Calu3 (cell line): ENCODE measurements at regions not wholly inside any gene's neighbourhood (a gene's known extent, or its start where the extent isn't known, plus 50 kb on each side); places are given as distances from the start of the nearest gene placed in this dataset.

Experiments used
- BruUV-seq: library from RNA; stranded (reverse); fragments of 400-500 nt; replicated peaks from 2 replicates; lab custom pipeline; 2021; lab: Mats Ljungman, UMichigan
- CTCF ChIA-PET: fragments of 300-600 bp; sonication (Branson Sonifier 250); formaldehyde crosslinking; loops from one replicate; lab custom pipeline; 2022; ENCODE audit warnings: antibody characterized with exemption; lab: Charles Lee
- DNase-seq: peaks from one replicate; pipeline ENCODE4 v3.0.0; 2022
- H3K27ac Mint-ChIP-seq: one replicate; pipeline ENCODE4 v1.8.0; 2022; ENCODE audit warnings: mixed read lengths; ENCODE audit not compliant: unreplicated experiment
- H3K27me3 Mint-ChIP-seq: one replicate; pipeline ENCODE4 v1.8.0; 2022; ENCODE audit warnings: mixed read lengths; ENCODE audit not compliant: unreplicated experiment
- H3K36me3 Mint-ChIP-seq: one replicate; pipeline ENCODE4 v1.8.0; 2022; ENCODE audit warnings: mild to moderate bottlenecking, moderate library complexity, mixed read lengths; ENCODE audit not compliant: insufficient read depth, unreplicated experiment
- H3K4me1 Mint-ChIP-seq: one replicate; pipeline ENCODE4 v1.8.0; 2022; ENCODE audit warnings: mild to moderate bottlenecking, low read depth, mixed read lengths; ENCODE audit not compliant: unreplicated experiment
- H3K4me3 Mint-ChIP-seq: one replicate; pipeline ENCODE4 v1.8.0; 2022; ENCODE audit warnings: mild to moderate bottlenecking, low read depth, moderate library complexity, mixed read lengths; ENCODE audit not compliant: unreplicated experiment
- H3K9me3 Mint-ChIP-seq: one replicate; pipeline ENCODE4 v1.8.0; 2022; ENCODE audit warnings: low read depth, mixed read lengths; ENCODE audit not compliant: unreplicated experiment
- intact Hi-C: fragments of 100-400 bp; cut with micrococcal nuclease; formaldehyde crosslinking; loops from one replicate; pipeline ENCODE4 v1.10.0; 2022; ENCODE audit not compliant: unreplicated experiment
- TF ChIP-seq, protein P1 (sequence below): fragments of 200-600 bp; IDR thresholded peaks from one replicate; pipeline ENCODE4 v1.8.0; 2022; ENCODE audit warnings: antibody characterized with exemption; ENCODE audit not compliant: unreplicated experiment

DNA sequence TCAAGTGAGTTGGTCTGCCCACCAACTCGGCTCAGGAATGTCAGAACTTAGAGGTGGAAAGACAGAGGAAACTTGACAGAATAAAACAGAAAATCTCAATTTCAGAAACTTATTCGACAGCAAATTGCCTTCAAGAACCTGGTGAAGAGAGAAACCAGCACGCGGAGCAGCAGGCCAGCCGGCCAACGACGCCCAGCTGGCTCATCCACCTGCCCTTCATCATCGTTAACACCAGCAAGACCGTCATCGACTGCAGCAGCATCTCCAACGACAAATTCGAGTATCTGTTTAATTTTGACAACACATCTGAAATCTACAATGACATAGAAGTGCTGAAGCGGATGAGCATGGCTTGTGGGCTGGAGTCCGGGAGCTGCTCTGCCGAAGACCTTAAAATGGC, 350.8 kb upstream of the CAMK1G start:
- no peak for DNase-seq
- Mint-ChIP-seq H3K27ac (no peak overlapping the region), H3K27me3 (peaks cover 9% of the 10 kb centered on the region), H3K4me3 (no peak overlapping the region), H3K36me3 (no peaks in the 10 kb centered on the region), H3K9me3 (peaks cover 4% of the 10 kb centered on the region), H3K4me1 (no peaks in the 10 kb centered on the region)
- TF ChIP-seq, protein P1, sequence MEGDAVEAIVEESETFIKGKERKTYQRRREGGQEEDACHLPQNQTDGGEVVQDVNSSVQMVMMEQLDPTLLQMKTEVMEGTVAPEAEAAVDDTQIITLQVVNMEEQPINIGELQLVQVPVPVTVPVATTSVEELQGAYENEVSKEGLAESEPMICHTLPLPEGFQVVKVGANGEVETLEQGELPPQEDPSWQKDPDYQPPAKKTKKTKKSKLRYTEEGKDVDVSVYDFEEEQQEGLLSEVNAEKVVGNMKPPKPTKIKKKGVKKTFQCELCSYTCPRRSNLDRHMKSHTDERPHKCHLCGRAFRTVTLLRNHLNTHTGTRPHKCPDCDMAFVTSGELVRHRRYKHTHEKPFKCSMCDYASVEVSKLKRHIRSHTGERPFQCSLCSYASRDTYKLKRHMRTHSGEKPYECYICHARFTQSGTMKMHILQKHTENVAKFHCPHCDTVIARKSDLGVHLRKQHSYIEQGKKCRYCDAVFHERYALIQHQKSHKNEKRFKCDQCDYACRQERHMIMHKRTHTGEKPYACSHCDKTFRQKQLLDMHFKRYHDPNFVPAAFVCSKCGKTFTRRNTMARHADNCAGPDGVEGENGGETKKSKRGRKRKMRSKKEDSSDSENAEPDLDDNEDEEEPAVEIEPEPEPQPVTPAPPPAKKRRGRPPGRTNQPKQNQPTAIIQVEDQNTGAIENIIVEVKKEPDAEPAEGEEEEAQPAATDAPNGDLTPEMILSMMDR, result no peak
- no TSS peak for BruUV-seq
- intact Hi-C loops, result no loop called here
- CTCF ChIA-PET, result no interaction called here

DNA sequence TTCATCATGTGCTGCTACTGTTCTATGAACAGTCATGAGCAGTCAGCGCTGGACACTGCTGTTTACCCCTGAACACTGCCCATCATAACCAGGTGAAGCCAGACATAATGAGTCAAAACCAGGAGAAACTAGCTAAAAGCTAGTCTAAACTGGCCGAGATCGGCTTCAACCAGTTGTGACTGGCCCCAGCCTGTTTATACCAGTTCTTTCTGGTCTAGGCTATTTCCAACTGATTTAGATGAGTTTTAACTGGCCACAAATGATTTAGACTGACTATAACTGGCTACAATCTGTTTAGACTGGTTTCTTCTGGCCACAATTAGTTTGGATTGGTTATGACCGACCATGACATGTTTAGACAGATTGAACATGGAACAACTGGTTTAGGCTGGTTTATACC, 348.3 kb upstream of the CAMK1G start:
- Mint-ChIP-seq H3K4me1 (no peaks in the 10 kb centered on the region), H3K9me3 (peaks cover 6% of the 10 kb centered on the region), H3K4me3 (no peak overlapping the region), H3K27ac (no peak overlapping the region), H3K27me3 (peaks cover 32% of the 10 kb centered on the region), H3K36me3 (no peaks in the 10 kb centered on the region)
- CTCF ChIA-PET, result no interaction called here
- no TSS peak for BruUV-seq
- intact Hi-C loops, result no loop called here
- no peak for DNase-seq
- TF ChIP-seq, protein P1, result no peak

DNA sequence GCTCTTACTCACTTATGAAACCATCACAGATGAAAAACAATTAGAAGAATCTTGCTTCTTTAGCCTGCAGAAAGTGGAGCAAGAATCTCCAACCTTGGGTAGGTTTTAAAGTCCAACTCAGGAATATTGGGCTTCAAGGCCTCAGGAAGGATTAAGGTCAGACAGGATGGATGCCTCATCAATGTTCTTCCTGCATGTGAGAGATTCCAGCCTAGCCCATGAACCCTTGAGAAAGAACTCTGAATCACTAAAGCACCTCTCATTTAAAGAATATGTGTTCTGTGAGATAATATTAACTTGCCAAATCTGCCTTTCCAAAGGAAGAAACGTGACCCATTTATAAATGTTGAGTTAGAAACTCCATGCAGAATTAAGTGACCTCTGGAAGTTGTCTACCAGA, 345.2 kb upstream of the CAMK1G start:
- no peak overlapping the region for H3K27ac Mint-ChIP-seq
- CTCF ChIA-PET, result no interaction called here
- BruUV-seq, result no TSS peak
- H3K4me1 Mint-ChIP-seq, result no peaks in the 10 kb centered on the region
- intact Hi-C loops, result no loop called here
- H3K27me3 Mint-ChIP-seq, result peaks cover 60% of the 10 kb centered on the region
- no peak for DNase-seq
- H3K36me3 Mint-ChIP-seq, result no peaks in the 10 kb centered on the region
- H3K4me3 Mint-ChIP-seq, result no peak overlapping the region
- TF ChIP-seq, protein P1, result no peak
- H3K9me3 Mint-ChIP-seq, result peaks cover 4% of the 10 kb centered on the region

DNA sequence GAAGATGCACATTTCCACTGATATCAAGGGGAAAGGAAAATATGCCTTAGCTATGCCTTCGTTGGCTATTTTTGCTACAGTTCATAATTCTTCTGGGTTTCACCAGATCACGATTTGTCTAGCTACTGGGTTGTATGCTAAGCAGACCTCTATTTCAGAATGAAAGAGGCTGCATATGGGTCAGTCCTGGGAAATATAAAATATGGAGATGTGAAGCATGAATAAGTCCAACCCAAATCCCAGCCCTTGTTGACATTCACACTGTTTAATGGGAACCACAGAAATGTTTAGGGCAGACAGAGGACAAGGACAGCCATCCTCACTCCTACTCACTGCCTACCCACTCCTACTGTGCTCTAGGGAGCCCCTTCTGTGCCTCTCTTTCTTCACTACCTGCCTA, 343.2 kb upstream of the CAMK1G start:
- no peaks in the 10 kb centered on the region for H3K4me1 Mint-ChIP-seq
- no TSS peak for BruUV-seq
- H3K9me3 Mint-ChIP-seq, result peaks cover 4% of the 10 kb centered on the region
- no peaks in the 10 kb centered on the region for H3K36me3 Mint-ChIP-seq
- DNase-seq, result no peak
- H3K27me3 Mint-ChIP-seq, result peaks cover 80% of the 10 kb centered on the region
- intact Hi-C loops, result no loop called here
- CTCF ChIA-PET, result no interaction called here
- no peak overlapping the region for H3K4me3 Mint-ChIP-seq
- H3K27ac Mint-ChIP-seq, result no peak overlapping the region
- TF ChIP-seq, protein P1, result no peak
